ENCODE measurements at regions not wholly inside any gene's neighbourhood (a gene's known extent, or its start where the extent isn't known, plus 50 kb on each side); places are given as distances from the start of the nearest gene placed in this dataset.

DNA sequence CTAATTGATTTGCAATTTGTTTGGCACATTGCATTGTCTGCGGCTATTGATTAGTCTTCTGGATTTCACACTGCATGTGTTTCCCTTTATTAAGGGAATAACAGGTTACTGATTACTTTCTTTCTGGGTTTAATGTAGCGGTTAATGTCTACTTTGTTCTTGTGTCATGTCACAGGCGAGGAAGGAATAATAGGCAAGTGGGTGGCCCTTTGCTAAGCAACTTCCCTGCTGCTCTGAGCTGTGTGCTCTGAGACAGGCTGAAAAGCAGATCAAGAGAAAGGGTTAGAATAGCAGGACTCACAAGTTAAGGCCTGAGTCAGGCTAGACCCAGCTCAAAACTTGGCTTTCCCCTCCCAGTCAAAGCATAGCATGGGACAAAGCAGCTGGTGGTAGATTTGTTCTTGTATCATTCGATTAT, 77.2 kb downstream of the NKX2-1 start:
- intact Hi-C loops (cut with micrococcal nuclease) (no loop called here), dilution Hi-C loops (cut with HindIII; ENCODE audit: low sequenced_read_pairs, unreplicated experiment) (no loop called here), in situ Hi-C loops (cut with MboI; ENCODE audit: low sequenced_read_pairs) (no loop called here)
- CTCF ChIA-PET = no interaction called here
- Histone ChIP-seq H2BK15ac (ENCODE audit: low read depth, low read length) (no peak overlapping the region), H2BK120ac (ENCODE audit: low read depth, low read length) (no peak overlapping the region), H3K9me1 (ENCODE audit: insufficient read depth, low read length) (no peaks in the 10 kb centered on the region), H4K91ac (ENCODE audit: insufficient read depth, low read depth, low read length) (no peak overlapping the region), H2BK20ac (ENCODE audit: low read depth, low read length) (no peak overlapping the region), H3K4ac (ENCODE audit: low read depth, low read length) (no peak overlapping the region), H2AK9ac (replicated peaks; ENCODE audit: low read depth, low read length, poor library complexity) (no peak overlapping the region), H4K5ac (ENCODE audit: low read depth, low read length) (no peak overlapping the region), H3K79me1 (ENCODE audit: low read depth in 1 of 2, low read length in 2 of 2) (no peaks in the 10 kb centered on the region), H2AFZ (replicated peaks; ENCODE audit: low read length, poor library complexity) (no peak overlapping the region), H4K20me1 (ENCODE audit: insufficient read depth, low read length) (no peaks in the 10 kb centered on the region), H2AK5ac (ENCODE audit: low read depth, low read length) (no peak overlapping the region), H3K27ac (ENCODE audit: insufficient read depth, low read length) (no peak overlapping the region), H3K27me3 (ENCODE audit: control insufficient read depth, insufficient read depth, low read length) (peaks cover 5% of the 10 kb centered on the region), H4K8ac (ENCODE audit: low read depth in 2 of 2, low read length in 2 of 2) (no peak overlapping the region), H3K56ac (ENCODE audit: extremely low read depth, insufficient read depth, low read length) (no peak overlapping the region), H3K9ac (ENCODE audit: low read depth, low read length) (no peak overlapping the region), H3K23ac (ENCODE audit: low read depth, low read length) (no peak overlapping the region), H3K4me3 (ENCODE audit: insufficient read depth, low read depth, low read length) (no peak overlapping the region), H3K36me3 (ENCODE audit: control insufficient read depth, insufficient read depth, low read length) (no peaks in the 10 kb centered on the region), H3K14ac (replicated peaks; ENCODE audit: low read depth, low read length) (no peak overlapping the region), H3K18ac (ENCODE audit: low read depth, low read length) (no peak overlapping the region), H3K9me3 (ENCODE audit: control insufficient read depth, insufficient read depth, low read length) (no peaks in the 10 kb centered on the region), H2BK5ac (ENCODE audit: low read depth, low read length, poor library complexity, severe bottlenecking) (no peak overlapping the region), H3K4me1 (ENCODE audit: control insufficient read depth, insufficient read depth, low read length) (no peaks in the 10 kb centered on the region), H3K4me2 (ENCODE audit: low read depth, low read length) (no peak overlapping the region)
- 40% methylated on average over 2 of the region's 4 CpGs; no CpG with 5 or more reads in 1 of the 2 experiments for WGBS, 2 experiments (ENCODE audit: extremely low coverage in 2 of 2, insufficient read length in 1 of 2)
- POLR2A ChIA-PET (ENCODE audit: unreplicated experiment) = no interaction called here
- no TSS peak for BruUV-seq (replicated peaks)
- ATAC-seq (ENCODE audit: low read depth) = no peak
- TF ChIP-seq NFE2L2 (IDR thresholded peaks at IDR 0.05; ENCODE audit: low read depth, low read length) (no peak), SMC3 (IDR thresholded peaks at IDR 0.05; ENCODE audit: low read depth, low read length) (no peak), CHD1 (IDR thresholded peaks at IDR 0.05; ENCODE audit: low read depth, low read length) (no peak), MAFK (IDR thresholded peaks at IDR 0.05; ENCODE audit: low read depth, low read length) (no peak), RFX5 (IDR thresholded peaks at IDR 0.05; ENCODE audit: low read depth, low read length) (no peak), RCOR1 (IDR thresholded peaks at IDR 0.05; ENCODE audit: insufficient replicate concordance, low read length) (no peak), BHLHE40 (IDR thresholded peaks at IDR 0.05; ENCODE audit: low read depth, low read length) (no peak), FOS (IDR thresholded peaks at IDR 0.05; ENCODE audit: low read depth, low read length) (no peak), RAD21 (IDR thresholded peaks at IDR 0.05; ENCODE audit: low read length) (no peak), POLR2A (IDR thresholded peaks at IDR 0.05; ENCODE audit: low read depth, low read length) (no peak), MXI1 (IDR thresholded peaks at IDR 0.05; ENCODE audit: borderline replicate concordance, low read depth, low read length) (no peak), CEBPB (IDR thresholded peaks at IDR 0.05; ENCODE audit: low read depth, low read length) (no peak), MAZ (IDR thresholded peaks at IDR 0.05; ENCODE audit: borderline replicate concordance, low read depth, low read length) (no peak)
- TF ChIP-seq, protein P1, sequence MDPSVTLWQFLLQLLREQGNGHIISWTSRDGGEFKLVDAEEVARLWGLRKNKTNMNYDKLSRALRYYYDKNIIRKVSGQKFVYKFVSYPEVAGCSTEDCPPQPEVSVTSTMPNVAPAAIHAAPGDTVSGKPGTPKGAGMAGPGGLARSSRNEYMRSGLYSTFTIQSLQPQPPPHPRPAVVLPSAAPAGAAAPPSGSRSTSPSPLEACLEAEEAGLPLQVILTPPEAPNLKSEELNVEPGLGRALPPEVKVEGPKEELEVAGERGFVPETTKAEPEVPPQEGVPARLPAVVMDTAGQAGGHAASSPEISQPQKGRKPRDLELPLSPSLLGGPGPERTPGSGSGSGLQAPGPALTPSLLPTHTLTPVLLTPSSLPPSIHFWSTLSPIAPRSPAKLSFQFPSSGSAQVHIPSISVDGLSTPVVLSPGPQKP (IDR thresholded peaks at IDR 0.05; ENCODE audit: borderline replicate concordance, low read depth, low read length) = no peak
- TF ChIP-seq, protein P2, sequence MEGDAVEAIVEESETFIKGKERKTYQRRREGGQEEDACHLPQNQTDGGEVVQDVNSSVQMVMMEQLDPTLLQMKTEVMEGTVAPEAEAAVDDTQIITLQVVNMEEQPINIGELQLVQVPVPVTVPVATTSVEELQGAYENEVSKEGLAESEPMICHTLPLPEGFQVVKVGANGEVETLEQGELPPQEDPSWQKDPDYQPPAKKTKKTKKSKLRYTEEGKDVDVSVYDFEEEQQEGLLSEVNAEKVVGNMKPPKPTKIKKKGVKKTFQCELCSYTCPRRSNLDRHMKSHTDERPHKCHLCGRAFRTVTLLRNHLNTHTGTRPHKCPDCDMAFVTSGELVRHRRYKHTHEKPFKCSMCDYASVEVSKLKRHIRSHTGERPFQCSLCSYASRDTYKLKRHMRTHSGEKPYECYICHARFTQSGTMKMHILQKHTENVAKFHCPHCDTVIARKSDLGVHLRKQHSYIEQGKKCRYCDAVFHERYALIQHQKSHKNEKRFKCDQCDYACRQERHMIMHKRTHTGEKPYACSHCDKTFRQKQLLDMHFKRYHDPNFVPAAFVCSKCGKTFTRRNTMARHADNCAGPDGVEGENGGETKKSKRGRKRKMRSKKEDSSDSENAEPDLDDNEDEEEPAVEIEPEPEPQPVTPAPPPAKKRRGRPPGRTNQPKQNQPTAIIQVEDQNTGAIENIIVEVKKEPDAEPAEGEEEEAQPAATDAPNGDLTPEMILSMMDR (conservative IDR thresholded peaks at IDR 0.05; ENCODE audit: low read depth, low read length) = no peak
- TF ChIP-seq, protein P3, sequence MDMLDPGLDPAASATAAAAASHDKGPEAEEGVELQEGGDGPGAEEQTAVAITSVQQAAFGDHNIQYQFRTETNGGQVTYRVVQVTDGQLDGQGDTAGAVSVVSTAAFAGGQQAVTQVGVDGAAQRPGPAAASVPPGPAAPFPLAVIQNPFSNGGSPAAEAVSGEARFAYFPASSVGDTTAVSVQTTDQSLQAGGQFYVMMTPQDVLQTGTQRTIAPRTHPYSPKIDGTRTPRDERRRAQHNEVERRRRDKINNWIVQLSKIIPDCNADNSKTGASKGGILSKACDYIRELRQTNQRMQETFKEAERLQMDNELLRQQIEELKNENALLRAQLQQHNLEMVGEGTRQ (IDR thresholded peaks at IDR 0.05; ENCODE audit: low read depth, low read length) = no peak
- DNase-seq = no peak
